Panc1 (cell line): ENCODE measurements at regions not wholly inside any gene's neighbourhood (a gene's known extent, or its start where the extent isn't known, plus 50 kb on each side); places are given as distances from the start of the nearest gene placed in this dataset.

Experiments
- ATAC-seq: fragments of 200-7000 bp; cut with Tn5 transposase; 2 replicates; pipeline ENCODE4 v1.9.1; 2020; ENCODE audit warnings: mild to moderate bottlenecking, moderate library complexity
- BruUV-seq: library from RNA; stranded (reverse); fragments of 400-500 nt; replicated peaks from 2 replicates; lab custom pipeline; 2021; lab: Mats Ljungman, UMichigan
- CTCF ChIA-PET: fragments of 300-600 bp; sonication (Branson Sonifier 250); formaldehyde crosslinking; loops from one replicate; lab custom pipeline; 2022; ENCODE audit warnings: antibody characterized with exemption; lab: Charles Lee
- POLR2A ChIA-PET: fragments of 300-600 bp; sonication (Branson Sonifier 250); formaldehyde crosslinking; loops from one replicate; lab custom pipeline; 2022; ENCODE audit warnings: antibody characterized with exemption; lab: Charles Lee
- DNase-seq: peaks from one replicate; pipeline ENCODE4 v3.0.0-alpha.2; 2010; ENCODE audit warnings: low read depth, low spot score
- H3K27ac ChIP-seq: 2 replicates; pipeline ENCODE4 v1.5.1; 2011; ENCODE audit warnings: mild to moderate bottlenecking, low read length, inconsistent platforms
- H3K27me3 ChIP-seq: fragments of 200-500 bp; sonication (Bioruptor generic); 2 replicates; pipeline ENCODE4 v1.6.0; 2014; ENCODE audit warnings: low read length, inconsistent platforms; ENCODE audit not compliant: control insufficient read depth, insufficient read depth
- H3K36me3 ChIP-seq: fragments of 200-500 bp; sonication (Bioruptor generic); 2 replicates; pipeline ENCODE4 v1.5.1; 2014; ENCODE audit warnings: inconsistent platforms, mild to moderate bottlenecking, low read length, moderate library complexity; ENCODE audit not compliant: control insufficient read depth, insufficient read depth
- H3K4me1 ChIP-seq: 2 replicates; pipeline ENCODE4 v1.5.1; 2011; ENCODE audit warnings: inconsistent platforms, mild to moderate bottlenecking, low read length, moderate library complexity; ENCODE audit not compliant: control insufficient read depth, insufficient read depth
- H3K4me3 ChIP-seq, 2 experiments: 2 replicates each; pipeline ENCODE4 v1.5.1; 2011 to 2012; ENCODE audit warnings: low read depth in 2 of 2, low read length in 2 of 2, mild to moderate bottlenecking in 2 of 2, inconsistent platforms in 1 of 2, moderate library complexity in 1 of 2
- H3K9me3 ChIP-seq: fragments of 200-500 bp; sonication (Bioruptor generic); 2 replicates; pipeline ENCODE4 v1.5.1; 2014; ENCODE audit warnings: low read depth, mild to moderate bottlenecking, inconsistent platforms, low read length, moderate library complexity; ENCODE audit not compliant: control insufficient read depth, insufficient read depth
- POLR2AphosphoS5 ChIP-seq: IDR thresholded peaks from 2 replicates; pipeline ENCODE4 v1.6.1; 2012; ENCODE audit warnings: mild to moderate bottlenecking, low read depth, low read length, moderate library complexity
- SIN3A ChIP-seq: IDR thresholded peaks from 2 replicates; pipeline ENCODE4 v1.6.1; 2012; ENCODE audit warnings: low read depth, mild to moderate bottlenecking, low read length, moderate library complexity, borderline replicate concordance; ENCODE audit not compliant: insufficient read depth
- TCF7L2 ChIP-seq: IDR thresholded peaks from 2 replicates; pipeline ENCODE4 v1.6.1; 2011; ENCODE audit warnings: mild to moderate bottlenecking, low read depth, low read length, inconsistent platforms
- in situ Hi-C: cut with HindIII; loops from 2 replicates; pipeline ENCODE4 v1.10.0; 2016; ENCODE audit warnings: low sequenced_read_pairs, low pct_unique_long_range_greater_than_20kb
- intact Hi-C: fragments of 100-400 bp; cut with micrococcal nuclease; formaldehyde crosslinking; loops from one replicate; pipeline ENCODE4 v1.10.0; 2022; ENCODE audit not compliant: unreplicated experiment
- TF ChIP-seq, protein P1 (sequence below): fragments of 450-650 bp; IDR thresholded peaks from 2 replicates; pipeline ENCODE4 v1.5.1; 2017; ENCODE audit warnings: mild to moderate bottlenecking
- TF ChIP-seq, protein P2 (sequence below), 2 experiments: IDR thresholded peaks; 2 replicates each; pipeline ENCODE4 v1.6.1; 2011 to 2012; ENCODE audit warnings: low read depth in 2 of 2, control low read depth in 1 of 2, low read length in 1 of 2, mild to moderate bottlenecking in 1 of 2, moderate library complexity in 1 of 2; ENCODE audit not compliant: insufficient read depth in 1 of 2

DNA sequence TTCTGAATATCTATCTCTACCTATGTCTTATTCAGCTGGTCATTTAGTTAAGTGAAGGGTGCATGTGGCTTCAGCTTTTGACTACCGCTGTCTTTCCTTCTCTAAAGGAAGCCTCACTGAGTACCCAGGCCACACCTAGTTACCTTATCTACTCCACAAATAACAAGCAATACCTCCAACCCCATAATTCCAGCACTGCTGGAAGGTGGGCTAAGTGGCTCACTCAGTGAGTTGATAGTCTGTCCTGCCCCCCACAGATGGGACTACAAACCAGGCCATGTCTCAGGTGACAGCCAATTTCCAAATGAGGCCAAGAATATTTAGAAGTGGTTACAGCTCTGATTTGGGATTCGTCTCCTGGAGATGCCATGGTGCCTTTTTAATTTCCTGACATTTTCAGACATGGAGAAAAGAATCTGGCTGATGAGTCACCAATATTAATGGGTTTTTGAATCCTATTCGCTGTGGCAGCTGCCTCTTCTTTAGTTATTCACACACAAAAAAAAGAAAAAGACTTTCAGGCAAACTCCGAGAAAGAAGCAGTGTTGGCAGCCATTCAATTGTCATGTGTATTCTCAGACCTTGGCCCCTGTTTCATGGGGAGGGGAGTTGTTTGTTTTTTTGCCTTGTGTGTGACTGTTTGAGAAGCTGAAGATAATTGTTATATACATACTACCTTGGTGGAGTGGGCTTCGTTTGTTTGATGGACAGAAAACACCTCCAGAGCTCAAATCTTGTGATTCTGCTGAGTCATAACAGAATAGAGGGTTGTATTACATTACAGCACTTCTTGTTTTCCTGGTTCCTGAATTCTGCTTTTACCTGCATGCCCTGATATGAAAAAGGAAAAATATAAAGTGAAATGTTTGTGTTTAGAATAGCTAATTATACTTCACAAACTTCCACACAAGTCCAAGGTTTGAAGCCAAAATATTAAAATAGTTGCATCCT lies 64.2 kb downstream of the SCG2 start:
- no peak overlapping the region for H3K4me3 ChIP-seq
- no peak for ATAC-seq
- CTCF ChIA-PET: no interaction called here
- POLR2A ChIA-PET: no interaction called here
- BruUV-seq: no TSS peak
- TF ChIP-seq POLR2AphosphoS5: no peak
- TF ChIP-seq, protein P1, sequence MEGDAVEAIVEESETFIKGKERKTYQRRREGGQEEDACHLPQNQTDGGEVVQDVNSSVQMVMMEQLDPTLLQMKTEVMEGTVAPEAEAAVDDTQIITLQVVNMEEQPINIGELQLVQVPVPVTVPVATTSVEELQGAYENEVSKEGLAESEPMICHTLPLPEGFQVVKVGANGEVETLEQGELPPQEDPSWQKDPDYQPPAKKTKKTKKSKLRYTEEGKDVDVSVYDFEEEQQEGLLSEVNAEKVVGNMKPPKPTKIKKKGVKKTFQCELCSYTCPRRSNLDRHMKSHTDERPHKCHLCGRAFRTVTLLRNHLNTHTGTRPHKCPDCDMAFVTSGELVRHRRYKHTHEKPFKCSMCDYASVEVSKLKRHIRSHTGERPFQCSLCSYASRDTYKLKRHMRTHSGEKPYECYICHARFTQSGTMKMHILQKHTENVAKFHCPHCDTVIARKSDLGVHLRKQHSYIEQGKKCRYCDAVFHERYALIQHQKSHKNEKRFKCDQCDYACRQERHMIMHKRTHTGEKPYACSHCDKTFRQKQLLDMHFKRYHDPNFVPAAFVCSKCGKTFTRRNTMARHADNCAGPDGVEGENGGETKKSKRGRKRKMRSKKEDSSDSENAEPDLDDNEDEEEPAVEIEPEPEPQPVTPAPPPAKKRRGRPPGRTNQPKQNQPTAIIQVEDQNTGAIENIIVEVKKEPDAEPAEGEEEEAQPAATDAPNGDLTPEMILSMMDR: no peak
- no peak for TF ChIP-seq TCF7L2
- TF ChIP-seq SIN3A: no peak
- TF ChIP-seq, protein P2, sequence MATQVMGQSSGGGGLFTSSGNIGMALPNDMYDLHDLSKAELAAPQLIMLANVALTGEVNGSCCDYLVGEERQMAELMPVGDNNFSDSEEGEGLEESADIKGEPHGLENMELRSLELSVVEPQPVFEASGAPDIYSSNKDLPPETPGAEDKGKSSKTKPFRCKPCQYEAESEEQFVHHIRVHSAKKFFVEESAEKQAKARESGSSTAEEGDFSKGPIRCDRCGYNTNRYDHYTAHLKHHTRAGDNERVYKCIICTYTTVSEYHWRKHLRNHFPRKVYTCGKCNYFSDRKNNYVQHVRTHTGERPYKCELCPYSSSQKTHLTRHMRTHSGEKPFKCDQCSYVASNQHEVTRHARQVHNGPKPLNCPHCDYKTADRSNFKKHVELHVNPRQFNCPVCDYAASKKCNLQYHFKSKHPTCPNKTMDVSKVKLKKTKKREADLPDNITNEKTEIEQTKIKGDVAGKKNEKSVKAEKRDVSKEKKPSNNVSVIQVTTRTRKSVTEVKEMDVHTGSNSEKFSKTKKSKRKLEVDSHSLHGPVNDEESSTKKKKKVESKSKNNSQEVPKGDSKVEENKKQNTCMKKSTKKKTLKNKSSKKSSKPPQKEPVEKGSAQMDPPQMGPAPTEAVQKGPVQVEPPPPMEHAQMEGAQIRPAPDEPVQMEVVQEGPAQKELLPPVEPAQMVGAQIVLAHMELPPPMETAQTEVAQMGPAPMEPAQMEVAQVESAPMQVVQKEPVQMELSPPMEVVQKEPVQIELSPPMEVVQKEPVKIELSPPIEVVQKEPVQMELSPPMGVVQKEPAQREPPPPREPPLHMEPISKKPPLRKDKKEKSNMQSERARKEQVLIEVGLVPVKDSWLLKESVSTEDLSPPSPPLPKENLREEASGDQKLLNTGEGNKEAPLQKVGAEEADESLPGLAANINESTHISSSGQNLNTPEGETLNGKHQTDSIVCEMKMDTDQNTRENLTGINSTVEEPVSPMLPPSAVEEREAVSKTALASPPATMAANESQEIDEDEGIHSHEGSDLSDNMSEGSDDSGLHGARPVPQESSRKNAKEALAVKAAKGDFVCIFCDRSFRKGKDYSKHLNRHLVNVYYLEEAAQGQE (IDR thresholded peaks at IDR 0.05; ENCODE audit: insufficient read depth in 1 of 2, low read depth in 2 of 2, low read length in 1 of 2): no peak
- in situ Hi-C loops (no loop called here), intact Hi-C loops (no loop called here)
- no peak for DNase-seq
- peaks cover 2% of the 10 kb centered on the region; the same call in 1 of the 2 replicates for H3K4me1 ChIP-seq
- no peaks in the 10 kb centered on the region for H3K27me3 ChIP-seq
- no peaks in the 10 kb centered on the region for H3K9me3 ChIP-seq
- H3K36me3 ChIP-seq: no peaks in the 10 kb centered on the region
- peak overlapping the region; percentile 3; the same call in 1 of the 2 replicates for H3K27ac ChIP-seq

DNA sequence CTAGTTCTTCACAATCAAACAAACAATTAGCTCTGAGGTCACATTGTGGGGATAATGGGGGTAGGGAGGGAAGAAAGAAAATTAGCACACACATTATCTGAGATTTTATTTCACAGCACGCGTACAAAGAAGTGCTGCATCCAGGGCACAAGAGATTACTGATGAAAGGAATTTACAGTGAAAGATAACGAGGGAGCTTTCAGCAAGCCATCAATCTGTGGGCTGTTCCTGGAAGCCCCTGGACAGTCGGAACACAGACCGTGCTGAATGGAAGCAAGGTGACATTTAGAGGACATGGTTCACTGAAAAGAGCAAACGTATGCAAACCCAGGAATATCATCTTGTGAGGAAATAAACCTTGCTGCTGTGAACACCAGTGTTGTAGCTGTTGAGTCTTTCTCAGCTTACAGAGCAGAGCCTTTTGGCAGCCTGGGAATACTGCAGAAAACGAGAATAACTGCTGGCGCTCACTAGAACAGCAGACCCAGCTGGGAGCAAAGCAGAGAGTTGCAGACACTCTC lies 63.2 kb downstream of the SCG2 start:
- ChIA-PET POLR2A (no interaction called here), CTCF (no interaction called here)
- in situ Hi-C loops: no loop called here

More for the DNA sequence above, 63.2 kb downstream of the SCG2 start:
- Histone ChIP-seq H3K4me1 (peaks cover 2% of the 10 kb centered on the region; the same call in 1 of the 2 replicates), H3K27me3 (no peaks in the 10 kb centered on the region), H3K9me3 (no peaks in the 10 kb centered on the region), H3K36me3 (no peaks in the 10 kb centered on the region), H3K27ac (0 out of 2 replicates have a peak overlapping the region, but pooled peaks have one; percentile 30), H3K4me3 (no peak overlapping the region)
- intact Hi-C loops: no loop called here
- DNase-seq (no peak), ATAC-seq (no peak)
- TF ChIP-seq POLR2AphosphoS5: no peak
- TF ChIP-seq, protein P2 (IDR thresholded peaks at IDR 0.05; ENCODE audit: insufficient read depth in 1 of 2, low read depth in 2 of 2, low read length in 1 of 2): no peak
- no peak for TF ChIP-seq SIN3A
- BruUV-seq: no TSS peak
